ENCODE measurements at regions not wholly inside any gene's neighbourhood (a gene's known extent, or its start where the extent isn't known, plus 50 kb on each side); places are given as distances from the start of the nearest gene placed in this dataset.

- TF ChIP-seq, protein P1, sequence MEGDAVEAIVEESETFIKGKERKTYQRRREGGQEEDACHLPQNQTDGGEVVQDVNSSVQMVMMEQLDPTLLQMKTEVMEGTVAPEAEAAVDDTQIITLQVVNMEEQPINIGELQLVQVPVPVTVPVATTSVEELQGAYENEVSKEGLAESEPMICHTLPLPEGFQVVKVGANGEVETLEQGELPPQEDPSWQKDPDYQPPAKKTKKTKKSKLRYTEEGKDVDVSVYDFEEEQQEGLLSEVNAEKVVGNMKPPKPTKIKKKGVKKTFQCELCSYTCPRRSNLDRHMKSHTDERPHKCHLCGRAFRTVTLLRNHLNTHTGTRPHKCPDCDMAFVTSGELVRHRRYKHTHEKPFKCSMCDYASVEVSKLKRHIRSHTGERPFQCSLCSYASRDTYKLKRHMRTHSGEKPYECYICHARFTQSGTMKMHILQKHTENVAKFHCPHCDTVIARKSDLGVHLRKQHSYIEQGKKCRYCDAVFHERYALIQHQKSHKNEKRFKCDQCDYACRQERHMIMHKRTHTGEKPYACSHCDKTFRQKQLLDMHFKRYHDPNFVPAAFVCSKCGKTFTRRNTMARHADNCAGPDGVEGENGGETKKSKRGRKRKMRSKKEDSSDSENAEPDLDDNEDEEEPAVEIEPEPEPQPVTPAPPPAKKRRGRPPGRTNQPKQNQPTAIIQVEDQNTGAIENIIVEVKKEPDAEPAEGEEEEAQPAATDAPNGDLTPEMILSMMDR (IDR thresholded peaks at IDR 0.05) = no peak
These were observed 94.8 kb downstream of the MIS18A start for GRCh38 chr21:32184065-32184464.

GRCh38 chr21:32183396-32183795, 95.5 kb downstream of the MIS18A start:
- TF ChIP-seq, protein P1 (IDR thresholded peaks at IDR 0.05) = no peak

DNA sequence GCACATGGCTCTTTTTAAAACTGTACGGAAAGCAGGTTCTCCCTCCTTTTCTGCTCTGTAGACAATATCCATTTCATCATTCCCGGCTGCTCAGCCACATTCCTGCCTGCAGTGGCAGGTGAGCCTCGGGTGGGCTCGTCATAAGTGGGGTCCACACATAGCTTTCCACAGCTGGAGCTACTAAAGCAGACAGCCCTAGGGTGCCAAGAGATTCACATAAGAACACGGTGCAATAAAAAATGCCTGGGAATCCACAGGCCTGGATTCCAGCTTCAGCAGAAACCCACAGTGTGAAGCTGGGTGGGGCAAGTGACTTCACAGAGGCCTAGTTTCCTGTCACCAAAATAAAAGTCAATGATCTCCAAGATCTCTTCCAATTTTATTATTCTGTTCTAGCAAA, 96.4 kb downstream of the MIS18A start:
- TF ChIP-seq, protein P1 (IDR thresholded peaks at IDR 0.05) = no peak

DNA sequence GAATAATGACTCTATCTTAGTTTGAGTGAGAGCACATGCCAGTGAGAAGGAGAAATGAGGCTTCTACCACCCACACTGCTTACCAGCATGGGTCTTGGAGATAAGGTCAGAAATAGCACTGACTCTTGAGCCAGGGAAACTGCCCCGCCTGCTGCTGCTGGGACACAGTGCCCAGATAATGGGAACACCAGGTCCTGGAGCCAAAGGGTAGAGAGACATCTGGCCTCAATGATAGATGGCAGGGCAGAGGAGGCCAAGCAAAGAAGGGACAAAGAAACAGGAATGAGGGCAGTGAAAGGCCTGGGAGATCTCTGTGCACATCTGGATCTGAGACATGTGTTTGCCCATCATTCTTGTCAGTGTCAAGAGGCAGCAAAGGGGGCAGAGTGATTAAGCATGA, 97.4 kb downstream of the MIS18A start:
- TF ChIP-seq, protein P1 (IDR thresholded peaks at IDR 0.05) = no peak

GRCh38 chr21:32174819-32175218, 104.0 kb downstream of the MIS18A start:
- TF ChIP-seq, protein P1 (IDR thresholded peaks at IDR 0.05) = no peak

- TF ChIP-seq, protein P1 (IDR thresholded peaks at IDR 0.05) = no peak
These were observed 105.6 kb downstream of the MIS18A start for GRCh38 chr21:32173121-32173724.

- TF ChIP-seq, protein P1 (IDR thresholded peaks at IDR 0.05) = no peak
These were observed 106.7 kb downstream of the MIS18A start for GRCh38 chr21:32172106-32172505.

DNA sequence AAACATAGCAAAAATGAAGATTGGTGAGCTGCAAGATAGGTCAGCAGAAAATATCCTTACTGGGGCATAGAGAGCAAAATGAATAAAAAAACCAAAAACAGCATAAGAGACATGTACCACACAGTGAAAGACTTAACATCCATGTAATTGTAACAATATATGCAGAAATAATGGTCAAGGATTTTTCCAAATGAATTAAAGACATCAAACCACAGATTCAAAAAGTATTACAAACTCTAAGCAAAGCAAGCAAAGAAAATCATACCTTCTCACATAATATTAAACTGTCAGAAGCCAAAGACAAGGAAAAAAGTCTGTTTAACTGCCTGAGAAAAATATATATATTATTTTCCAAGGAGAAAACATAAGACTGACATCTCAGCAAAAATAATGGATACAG, 111.3 kb downstream of the MIS18A start:
- TF ChIP-seq, protein P1 (IDR thresholded peaks at IDR 0.05) = no peak
